ENCODE measurements at regions not wholly inside any gene's neighbourhood (a gene's known extent, or its start where the extent isn't known, plus 50 kb on each side); places are given as distances from the start of the nearest gene placed in this dataset.

DNA sequence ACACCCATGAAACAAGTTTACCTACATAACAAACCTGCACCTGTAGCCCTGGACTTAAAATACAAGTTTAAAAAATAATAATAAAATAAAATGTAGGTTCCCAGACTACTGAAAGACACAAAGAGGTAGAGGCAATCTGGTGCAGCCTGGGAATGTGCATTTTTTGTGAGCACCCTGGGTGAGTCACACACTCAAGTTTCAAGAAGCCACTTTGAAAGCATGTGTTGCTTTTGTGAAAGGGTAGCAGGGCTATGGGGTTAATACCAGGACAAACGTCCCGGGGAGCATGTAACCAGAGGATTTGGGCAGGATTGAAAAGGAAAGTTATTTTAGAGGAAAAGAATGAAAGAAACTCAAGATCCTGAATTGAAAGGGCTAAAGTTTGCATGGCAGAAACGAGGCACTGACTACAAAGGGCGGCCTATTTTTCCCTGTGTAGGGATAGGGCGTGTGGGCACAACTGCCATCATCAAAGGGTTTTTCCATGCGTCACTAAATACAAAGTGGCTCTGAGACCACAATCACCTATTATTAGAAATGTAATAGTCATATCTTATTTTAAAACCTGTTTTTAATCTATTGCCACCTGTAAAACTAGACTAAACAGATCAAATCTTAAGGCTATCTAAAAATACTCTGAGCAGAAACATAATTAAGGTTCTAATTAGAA is 314.9 kb downstream of the COG6 start:
- no peak for DNase-seq (ENCODE audit: low read depth)

DNA sequence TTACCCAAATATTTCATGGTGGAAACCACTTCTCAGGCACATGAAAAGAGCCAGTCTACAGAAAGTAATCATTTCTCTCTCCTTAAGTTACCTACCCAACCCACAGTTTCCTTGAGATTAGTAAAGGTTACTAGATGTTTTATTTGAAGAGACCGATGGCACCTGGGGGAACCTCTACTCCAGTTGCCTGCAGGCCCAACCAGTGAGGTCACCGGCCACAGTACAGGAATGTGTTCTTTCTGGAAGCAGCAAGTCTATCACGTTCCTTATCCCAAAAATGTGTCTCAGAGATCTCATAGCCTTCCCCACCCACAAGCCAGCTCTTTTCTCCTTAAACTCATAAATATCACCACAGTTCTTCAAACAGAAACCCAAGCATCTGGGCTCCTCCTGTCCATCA is 316.1 kb downstream of the COG6 start:
- no peak for DNase-seq (ENCODE audit: low read depth)

DNA sequence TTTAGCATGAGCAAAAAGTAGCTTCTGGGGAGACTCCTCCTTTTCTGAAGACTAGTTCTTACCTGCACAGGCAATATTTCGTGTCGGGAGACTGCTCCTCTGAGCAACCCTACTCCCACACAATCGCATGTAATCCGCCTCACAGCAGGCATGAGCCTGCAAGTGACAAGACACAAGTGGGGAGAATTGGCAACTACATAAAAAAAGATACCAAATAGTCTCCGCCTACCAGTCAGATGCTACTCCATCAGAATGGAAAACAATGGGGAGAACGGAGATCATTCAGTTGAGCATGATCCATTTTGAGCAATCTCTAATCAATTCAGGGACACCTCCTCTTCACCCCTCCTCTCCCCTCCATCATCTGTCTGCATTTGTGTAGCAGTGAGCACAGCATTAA is 321.0 kb downstream of the COG6 start:
- DNase-seq (ENCODE audit: low read depth) = no peak

DNA sequence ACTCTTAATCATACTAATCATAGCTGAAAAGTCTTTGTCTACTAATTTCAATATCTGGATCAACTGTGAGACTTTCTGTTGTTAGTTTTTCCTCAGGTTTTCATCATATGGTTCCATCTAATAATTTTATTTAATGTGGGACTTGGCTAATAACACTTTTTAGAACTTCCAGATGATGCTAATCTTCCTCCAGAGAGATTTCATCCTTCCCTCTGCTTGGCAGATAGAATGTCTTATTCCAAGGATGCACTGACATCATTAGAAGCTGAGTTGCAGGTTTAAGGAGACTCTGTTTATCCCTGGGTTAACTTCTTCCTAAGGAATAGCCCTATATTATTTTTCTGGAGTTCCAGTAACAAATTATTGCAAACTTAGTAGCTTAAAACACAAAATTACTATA is 325.6 kb downstream of the COG6 start:
- DNase-seq (ENCODE audit: low read depth) = no peak

DNA sequence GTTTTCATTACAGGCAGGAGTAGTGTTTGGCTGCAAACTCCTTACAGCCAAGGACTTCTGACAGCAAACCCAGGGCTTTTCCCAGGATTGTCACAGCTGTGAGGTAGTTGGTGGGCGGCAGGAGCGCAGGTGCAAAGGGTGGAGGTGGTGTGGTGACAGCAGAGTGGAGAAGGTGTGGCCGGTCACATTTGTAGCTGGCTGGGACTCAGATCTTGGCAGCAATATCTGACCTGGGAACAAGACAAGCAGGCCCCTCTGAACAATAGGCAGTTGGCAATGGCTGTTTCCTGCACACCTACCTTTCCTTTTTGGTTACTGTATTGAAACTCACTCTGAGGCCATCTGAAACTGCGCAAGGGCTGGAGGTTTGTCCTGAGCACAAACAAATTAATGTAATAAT is 327.3 kb downstream of the COG6 start:
- no peak for DNase-seq (ENCODE audit: low read depth)

DNA sequence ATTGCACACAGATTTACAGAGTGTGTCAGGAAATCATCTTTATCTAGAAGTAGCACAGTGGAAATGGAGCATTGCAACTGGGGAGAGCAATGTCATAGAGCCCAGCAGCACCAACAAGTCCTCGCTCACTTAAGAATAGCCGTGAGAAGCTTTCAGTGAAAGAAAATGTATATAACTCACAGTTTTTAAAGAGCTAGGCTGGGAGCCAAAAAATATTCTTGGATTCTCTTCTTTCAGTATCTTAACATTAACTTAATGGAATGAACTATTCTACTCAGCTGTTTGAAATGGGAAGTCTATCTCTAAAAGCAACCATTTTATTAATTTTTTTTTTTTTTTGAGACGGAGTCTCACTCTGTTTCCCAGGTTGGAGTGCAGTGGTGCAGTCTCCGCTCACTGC is 329.6 kb downstream of the COG6 start:
- no peak for DNase-seq (ENCODE audit: low read depth)

DNA sequence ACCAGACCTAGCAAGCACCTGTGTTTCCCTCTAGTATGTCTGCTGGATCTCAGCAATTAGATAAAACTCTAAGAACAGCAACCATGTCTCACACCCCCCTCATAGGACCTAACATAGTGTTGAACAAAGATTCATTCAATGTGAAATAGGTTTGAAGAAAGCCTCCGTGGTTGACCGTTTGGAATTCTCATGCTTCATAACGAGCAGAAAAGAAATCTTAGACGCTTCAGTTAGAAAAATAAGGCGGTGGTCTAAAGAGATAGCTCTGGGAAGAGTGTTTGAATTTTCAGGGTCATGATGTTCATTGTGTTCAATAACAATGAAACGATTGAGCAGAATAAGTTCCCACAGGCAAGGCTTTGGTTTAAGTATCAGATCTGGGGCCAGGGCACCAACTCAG is 332.9 kb downstream of the COG6 start:
- DNase-seq (ENCODE audit: low read depth) = no peak

DNA sequence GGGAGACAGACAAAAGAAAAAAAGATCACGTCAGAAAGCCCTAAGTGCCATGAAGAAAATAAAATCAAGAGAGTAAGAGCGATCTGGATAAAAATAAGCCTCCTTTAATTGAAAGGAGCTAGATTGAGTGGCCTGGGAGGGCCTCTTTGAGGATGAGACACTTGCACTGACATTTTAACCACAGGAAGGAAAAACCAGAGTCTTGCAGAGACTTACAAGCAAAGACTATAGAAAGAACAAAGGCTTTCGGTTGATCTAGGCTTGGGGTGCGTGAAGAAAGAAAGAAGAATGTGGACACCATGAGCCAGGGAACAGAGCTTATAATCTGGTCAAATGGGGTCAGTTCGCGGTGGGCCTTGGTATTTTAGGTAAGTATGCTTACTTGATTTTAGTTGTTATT is 342.7 kb downstream of the COG6 start:
- no peak for DNase-seq (ENCODE audit: low read depth)

DNA sequence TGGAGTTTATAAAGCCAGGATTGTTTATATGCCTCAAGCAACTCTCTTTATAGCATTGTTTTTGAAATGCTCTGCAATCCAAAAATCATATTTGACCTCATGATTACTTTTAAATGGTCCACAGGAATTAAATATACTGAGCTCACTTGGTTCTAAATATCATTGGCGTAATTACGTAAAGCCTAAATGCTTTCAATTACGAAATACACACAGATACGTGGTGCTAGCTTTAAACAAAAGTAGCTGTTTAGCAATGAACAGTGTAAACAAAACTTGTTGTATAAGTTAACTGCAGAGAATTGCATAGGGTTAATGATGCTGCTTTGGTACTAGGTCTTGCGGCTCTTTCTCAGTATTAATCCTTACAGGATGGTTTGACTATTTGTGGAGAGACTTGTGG is 346.6 kb downstream of the COG6 start:
- no peak for DNase-seq (ENCODE audit: low read depth)

DNA sequence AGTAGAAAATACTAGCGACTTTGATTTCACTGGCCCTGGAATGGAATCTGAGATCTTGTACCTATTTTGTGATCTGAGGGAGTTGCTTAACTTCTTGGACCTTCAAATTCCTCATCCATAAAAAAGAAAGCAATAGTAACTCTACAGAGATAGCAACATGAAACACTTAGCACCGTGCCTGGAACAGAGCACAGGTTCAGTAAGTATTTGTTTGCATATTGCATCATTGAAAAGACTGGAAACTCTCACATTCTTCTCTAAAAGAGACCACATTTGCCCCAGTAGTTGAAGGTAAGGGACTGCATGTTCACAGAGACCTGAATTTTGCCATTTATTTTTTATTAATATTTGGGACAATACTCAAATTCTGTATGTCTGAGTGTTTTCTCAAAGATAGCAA is 358.1 kb downstream of the COG6 start:
- no peak for DNase-seq (ENCODE audit: low read depth)

DNA sequence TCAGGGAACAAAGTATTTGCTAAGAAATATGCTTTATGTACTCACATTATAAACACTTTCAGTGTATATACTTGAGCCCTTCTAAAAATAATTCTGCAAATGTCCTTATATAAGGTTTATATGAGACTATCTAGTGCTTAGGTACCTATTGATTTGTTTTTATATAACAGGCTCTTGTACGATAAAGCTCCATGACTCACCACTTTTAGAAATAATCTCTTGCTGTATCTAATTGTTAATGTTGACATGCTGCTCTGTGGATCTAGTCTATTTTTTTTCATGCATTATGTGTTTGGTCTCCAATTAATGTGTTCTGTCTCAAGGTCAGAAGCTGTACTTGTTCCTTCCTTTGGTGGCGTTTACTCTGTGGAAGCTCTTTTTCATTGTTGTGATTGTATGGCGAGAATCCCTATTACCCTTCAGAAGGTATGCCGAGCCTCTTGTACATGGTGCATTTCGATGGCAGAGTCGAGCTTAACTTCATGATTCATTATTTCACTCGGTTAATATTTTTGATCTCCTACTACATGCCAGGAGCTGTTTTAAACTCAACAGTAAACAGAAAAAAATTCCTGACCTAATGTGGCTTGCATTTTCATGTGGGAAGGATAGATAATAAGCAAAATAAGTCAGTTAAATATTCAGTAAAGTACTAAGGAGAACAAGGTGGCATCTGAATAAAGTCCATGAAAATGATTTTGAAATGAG is 361.6 kb downstream of the COG6 start:
- DNase-seq (ENCODE audit: low read depth) = no peak

DNA sequence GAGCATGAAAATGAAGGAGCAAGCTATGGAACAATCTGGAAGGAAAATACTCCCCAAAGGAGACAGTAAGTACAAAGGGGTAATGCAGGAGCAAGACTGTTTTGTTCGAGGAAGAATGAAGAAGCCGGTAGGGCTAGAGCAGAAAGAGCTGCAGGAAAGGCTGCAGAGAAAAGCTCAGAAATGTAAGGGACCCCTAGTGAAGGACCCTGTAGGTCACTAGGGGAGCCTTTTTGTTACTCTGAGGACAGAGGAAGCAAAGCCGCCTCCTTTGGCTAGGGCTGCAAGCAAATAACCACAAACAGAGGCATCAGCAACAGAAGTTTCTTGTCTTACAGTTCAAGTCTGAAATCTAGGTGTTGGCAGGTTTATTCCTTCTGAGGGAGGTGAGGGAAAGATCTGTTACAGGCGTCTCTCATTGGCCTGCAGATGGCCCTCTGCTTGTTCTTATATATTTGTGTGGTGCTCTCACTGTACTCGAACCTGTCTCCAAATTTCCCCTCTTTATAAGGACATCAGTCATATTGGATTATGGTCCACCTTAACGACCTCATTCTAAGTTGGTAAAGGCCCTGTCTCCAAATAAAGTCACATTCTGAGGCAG is 362.3 kb downstream of the COG6 start:
- DNase-seq (ENCODE audit: low read depth) = no peak

DNA sequence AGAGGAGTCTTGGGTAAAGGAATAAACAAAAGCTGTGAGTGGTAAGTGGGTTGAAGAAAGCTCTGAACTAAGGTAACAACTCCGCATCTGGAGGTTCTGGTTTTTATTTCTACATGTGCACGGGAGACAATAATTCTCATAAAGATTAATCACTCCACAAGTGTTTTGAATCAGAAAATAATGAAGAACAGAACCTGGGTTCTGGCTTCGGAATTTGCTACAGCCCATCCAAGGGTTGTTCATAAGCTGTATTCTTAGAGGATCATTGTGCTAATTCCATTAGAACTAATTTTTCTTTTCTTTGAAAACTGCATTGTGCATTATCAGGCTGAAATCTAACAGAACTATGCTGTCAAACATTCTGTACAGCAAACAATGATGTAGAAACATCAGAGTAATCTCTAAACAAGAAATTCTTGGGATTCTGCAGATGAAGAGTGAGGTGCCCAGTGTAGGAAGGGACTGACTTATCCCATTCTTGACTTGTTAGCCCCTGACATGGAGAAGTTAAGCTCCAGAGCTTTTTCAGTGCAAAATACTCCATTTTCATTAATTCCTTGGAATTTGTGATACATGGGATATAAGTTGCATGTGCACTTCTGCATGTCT is 368.2 kb downstream of the COG6 start:
- no peak for DNase-seq (ENCODE audit: low read depth)

DNA sequence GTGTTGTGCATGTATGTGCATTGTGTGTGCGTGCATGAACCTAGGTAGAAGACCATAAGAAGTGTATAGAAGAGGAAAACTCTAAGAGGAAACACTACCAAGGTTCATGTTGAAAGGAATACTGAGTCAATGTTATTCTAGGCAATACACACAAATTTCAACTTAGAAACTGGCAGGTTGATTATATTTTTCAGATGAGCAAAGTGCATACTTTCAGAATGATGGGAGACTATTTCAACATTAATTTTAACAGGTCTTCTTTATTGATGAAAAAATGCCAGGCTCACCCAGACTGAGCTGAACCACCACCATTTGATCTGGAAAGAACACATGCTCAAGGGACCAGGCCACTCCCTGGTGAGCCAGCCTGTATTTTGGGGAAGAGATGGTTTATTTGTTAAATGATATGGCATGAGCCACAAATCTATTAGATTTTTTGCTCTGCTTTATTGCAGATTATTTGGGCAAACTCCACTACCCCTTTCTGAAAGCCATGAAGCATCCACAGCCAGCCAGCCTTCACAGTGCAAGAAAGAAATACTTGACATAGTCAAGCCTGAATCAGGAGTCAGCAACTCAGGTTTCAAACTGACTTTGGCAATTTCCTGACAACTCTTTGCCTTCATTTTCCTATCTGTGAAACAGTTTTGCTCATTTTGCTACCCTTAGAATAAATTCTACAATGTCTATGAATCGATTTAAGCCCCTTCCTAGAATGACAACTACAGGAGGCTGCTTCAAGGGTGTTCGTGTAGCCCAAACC is 368.9 kb downstream of the COG6 start:
- DNase-seq (ENCODE audit: low read depth) = no peak

DNA sequence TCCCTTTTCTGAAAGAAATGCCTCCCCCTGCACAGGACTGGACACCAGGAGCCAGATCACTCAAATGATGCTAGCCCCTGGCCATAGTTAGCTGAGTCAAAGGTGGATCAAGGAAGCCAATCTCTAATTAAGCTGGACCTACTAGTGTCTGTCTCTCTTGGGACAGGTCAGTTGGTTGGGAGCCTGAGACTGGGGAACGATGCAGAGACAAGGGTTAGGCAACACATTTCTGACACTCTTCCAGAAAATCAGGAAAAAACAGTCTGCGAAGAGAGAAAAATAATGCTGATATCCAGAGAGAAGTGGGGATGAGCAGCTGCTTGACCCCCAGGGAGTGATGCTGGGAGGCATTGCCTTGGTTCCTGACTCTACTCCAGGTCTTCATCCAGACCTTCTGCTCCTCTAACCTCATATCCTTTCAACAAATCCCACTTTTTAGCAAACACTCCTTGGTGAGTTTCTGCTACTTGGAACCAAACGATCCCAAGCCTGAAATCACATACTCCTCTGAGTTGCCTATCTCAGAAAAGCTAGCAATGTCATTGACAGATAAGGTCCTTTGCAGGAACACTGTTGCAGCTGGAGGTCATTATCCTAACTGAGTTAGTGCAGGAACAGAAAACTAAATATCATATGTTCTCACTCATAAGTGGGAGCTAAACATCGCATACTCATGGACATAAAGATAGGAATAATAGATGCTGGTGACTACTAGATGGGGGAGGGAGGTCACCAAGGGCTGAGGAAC is 369.7 kb downstream of the COG6 start:
- DNase-seq (ENCODE audit: low read depth) = no peak

DNA sequence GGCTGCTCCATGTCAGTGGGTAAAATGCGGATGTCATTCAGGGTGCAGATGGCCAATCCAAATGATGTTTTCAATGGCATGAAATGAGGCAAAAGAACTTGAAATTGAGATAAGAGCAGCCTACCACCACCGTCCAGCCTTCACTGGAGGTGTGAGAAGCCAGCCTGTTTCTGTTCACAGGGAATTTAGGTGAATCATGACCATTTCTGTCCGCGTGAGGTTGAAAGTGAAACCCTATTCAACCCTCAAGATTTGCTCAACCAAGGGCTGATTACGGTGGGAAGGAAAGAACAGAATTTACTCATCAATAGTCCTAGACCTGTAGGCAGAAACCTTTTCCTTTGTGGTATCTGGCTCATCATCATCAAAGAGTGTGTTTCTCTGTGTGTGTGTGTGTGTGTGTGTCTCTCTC is 370.7 kb downstream of the COG6 start:
- DNase-seq (ENCODE audit: low read depth) = no peak

DNA sequence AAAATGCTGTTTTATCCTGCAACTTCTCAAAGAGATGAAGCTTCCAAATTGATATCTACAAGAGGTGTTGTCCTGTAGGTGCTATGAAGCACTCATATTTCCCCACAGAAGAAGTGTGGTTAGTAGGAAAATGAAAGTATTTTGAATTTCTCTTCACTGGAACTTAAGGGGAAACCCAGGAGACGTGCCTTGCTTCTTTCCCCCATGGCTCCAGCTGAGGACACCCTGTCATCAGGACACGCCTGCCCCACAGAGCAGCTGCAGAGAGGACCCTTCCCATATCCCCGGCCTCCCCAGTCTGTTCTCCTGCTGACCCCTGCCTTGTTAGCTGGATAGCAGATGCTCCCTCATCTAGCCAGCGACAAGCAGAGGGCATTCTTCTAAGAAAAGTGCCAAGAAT is 371.3 kb downstream of the COG6 start:
- no peak for DNase-seq (ENCODE audit: low read depth)

DNA sequence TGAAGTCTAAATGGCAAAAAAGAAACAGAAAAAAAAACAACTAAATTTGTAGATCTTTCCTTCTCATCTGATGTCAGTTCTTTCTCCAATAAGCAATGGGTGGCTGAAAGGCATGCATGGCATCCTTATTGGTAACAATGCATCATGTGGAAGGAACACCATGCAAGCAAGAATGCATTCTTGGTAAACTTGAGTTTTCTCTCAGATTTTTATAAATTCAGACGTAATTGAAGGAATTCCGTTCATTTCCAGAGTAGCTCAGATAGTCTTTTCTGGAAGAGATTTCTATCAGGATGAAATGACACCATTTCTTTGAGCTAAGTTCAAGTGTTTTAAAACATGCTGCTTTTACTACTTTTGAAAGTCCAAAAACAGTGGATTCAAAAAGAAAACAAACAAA is 373.0 kb downstream of the COG6 start:
- no peak for DNase-seq (ENCODE audit: low read depth)

DNA sequence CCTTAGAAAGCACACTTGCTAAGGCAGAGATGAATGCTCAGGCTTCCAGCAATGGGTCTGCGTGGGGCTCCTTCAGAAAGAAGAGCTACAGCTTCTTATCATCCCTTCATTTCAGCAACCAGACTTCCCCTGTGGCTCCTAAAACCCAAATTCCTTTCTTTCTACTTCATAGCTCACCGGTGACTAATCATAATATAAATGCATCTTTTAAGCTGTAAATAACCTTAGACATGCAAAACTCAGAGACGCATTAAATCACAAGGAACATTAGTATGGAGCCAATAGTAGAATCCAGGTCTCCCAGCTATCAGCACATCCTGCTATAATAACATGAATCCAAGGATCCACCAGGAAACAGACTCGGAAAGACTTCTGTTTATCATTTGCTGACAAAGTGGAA is 375.6 kb downstream of the COG6 start:
- DNase-seq (ENCODE audit: low read depth) = no peak

DNA sequence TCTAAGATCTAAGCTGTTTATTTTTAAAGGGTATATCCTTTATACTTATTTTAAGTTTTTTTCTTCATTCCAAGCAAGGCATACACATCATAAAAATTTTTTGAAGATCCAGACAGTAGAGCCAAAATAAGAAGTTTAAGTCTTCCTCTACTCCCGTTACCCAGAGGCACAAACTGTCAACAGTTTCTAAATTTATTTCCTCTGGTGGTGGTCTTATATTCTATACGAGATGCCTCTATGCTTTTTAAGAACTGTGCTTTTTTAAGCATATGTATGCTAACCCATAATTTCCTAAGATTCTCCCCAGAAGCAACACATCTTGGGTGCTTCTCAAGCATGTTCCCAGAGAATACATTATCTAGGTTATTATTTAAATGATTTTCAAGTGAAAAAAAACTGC is 383.6 kb downstream of the COG6 start:
- DNase-seq (ENCODE audit: low read depth) = no peak

DNA sequence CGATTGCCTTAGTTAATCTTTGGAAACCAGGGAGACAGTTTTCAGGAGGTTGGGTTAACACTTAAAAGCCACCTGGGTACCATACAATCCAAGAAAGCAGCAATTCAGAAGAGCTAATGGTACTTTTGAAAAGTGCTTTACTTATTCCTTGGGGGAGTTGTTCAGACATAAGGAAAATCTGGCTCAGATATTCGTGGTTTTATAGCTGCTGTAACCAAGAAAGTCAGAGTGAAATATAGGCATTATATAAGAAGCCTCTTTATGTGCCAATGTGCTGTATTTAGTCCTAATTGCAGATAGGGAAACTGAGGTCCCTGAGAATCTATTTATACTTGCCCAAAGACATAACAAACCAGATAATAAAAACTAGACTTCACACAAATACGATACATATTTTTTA is 387.5 kb downstream of the COG6 start:
- no peak for DNase-seq (ENCODE audit: low read depth)

DNA sequence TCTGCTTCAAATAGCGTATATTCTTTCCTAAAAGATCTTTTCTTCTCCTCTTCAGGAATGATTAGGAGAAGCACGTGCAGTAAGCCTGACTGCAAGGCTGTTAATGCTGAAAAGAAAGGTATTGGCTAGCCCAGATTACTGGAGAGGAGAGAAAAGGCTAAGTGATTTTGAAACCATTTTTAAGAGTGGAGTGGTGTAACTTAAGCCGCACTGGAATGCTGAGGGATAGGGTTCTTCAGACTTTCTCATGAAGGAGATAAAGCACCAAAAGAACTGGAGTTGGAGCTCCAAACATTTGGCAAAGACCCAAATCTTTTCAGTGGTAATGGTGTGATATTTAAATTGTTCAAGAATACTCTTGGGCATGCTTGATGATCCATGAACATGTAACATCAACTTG is 388.3 kb downstream of the COG6 start:
- DNase-seq (ENCODE audit: low read depth) = no peak
